H1 (cell line): ENCODE measurements at regions not wholly inside any gene's neighbourhood (a gene's known extent, or its start where the extent isn't known, plus 50 kb on each side); places are given as distances from the start of the nearest gene placed in this dataset.

Source experiments
- ASH2L ChIP-seq: fragments of 200-600, 300-600 bp; sonication (generic); IDR thresholded peaks from one replicate; pipeline ENCODE4 v1.7.1; 2017; ENCODE audit warnings: low read length
- BACH1 ChIP-seq: IDR thresholded peaks from 2 replicates; pipeline ENCODE4 v1.6.1; 2012; ENCODE audit warnings: low read length, improper control_type of control experiment
- CHD7 ChIP-seq: fragments of 300-600 bp; sonication (generic); IDR thresholded peaks from 2 replicates; pipeline ENCODE4 v1.7.1; 2012; ENCODE audit warnings: low read length, moderate library complexity, mild to moderate bottlenecking, inconsistent platforms; ENCODE audit not compliant: insufficient replicate concordance
- CTCF ChIP-seq, 3 experiments: IDR thresholded peaks; 1 replicate in 2 of 3; 2 replicates in 1 of 3; pipeline versions ENCODE4 v1.5.1 to v1.6.1; 2011; ENCODE audit warnings: low read length in 3 of 3, mild to moderate bottlenecking in 3 of 3, inconsistent platforms in 2 of 3, low read depth in 1 of 3, moderate library complexity in 1 of 3; ENCODE audit not compliant: insufficient read depth in 1 of 3; ENCODE audit errors: control extremely low read depth in 1 of 3
- JUND ChIP-seq: IDR thresholded peaks from 2 replicates; pipeline ENCODE4 v1.6.1; 2011; ENCODE audit warnings: mild to moderate bottlenecking, improper control_type of control experiment, low read length
- NRF1 ChIP-seq: IDR thresholded peaks from 2 replicates; pipeline ENCODE4 v1.6.1; 2011; ENCODE audit warnings: mild to moderate bottlenecking, low read depth, low read length, improper control_type of control experiment
- SRF ChIP-seq: IDR thresholded peaks from 2 replicates; pipeline ENCODE4 v1.6.1; 2011; ENCODE audit warnings: mild to moderate bottlenecking, low read depth, low read length, moderate library complexity

- no peak for TF ChIP-seq CTCF (IDR thresholded peaks at IDR 0.05; ENCODE audit: control extremely low read depth in 1 of 3, insufficient read depth in 1 of 3, low read depth in 1 of 3, low read length in 3 of 3)
- no peak for TF ChIP-seq JUND
- no peak for TF ChIP-seq ASH2L
- TF ChIP-seq BACH1: no peak
- no peak for TF ChIP-seq CHD7
- TF ChIP-seq SRF: no peak
- TF ChIP-seq NRF1: no peak
Observed at GRCh38 chr15:62765916-62766315, 276.6 kb upstream of the TPM1 start (continued).
